ENCODE measurements at regions not wholly inside any gene's neighbourhood (a gene's known extent, or its start where the extent isn't known, plus 50 kb on each side); places are given as distances from the start of the nearest gene placed in this dataset.

DNA sequence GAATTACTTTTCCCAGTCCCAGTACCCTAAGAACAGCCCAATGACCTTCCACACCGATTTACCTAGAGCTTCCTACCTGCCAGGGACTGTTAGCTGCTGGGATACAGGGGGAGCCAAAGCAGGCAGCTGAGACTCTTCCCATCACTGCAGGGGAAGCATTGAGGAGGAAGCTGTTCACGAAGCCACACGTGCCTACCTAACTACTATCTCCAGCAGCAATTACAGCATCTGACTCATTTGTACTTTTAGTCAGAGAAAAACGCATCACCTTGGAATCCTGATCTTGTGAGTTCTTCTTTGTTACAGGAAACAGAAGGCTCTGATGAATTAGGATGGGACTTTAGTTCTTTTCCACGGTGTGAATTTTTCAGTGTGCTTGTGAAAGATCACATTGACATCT lies 113.7 kb upstream of the DHX40 start:
- H3K9me3 ChIP-seq (replicated peaks; ENCODE audit: insufficient read depth, low read length), result no peaks in the 10 kb centered on the region
- H3K9me2 ChIP-seq (replicated peaks; ENCODE audit: insufficient read depth, low read length), result no peaks in the 10 kb centered on the region
- H3K9ac ChIP-seq (ENCODE audit: low read length), result no peak overlapping the region
- H3K36me3 ChIP-seq (replicated peaks; ENCODE audit: insufficient read depth, low read length), result no peaks in the 10 kb centered on the region
- no peaks in the 10 kb centered on the region for H4K20me1 ChIP-seq (ENCODE audit: insufficient read depth, low read length)
- no peaks in the 10 kb centered on the region for H3K27me3 ChIP-seq (replicated peaks; ENCODE audit: insufficient read depth, low read length)
- DNase-seq, result no peak
- no peak overlapping the region for H3K4me3 ChIP-seq (ENCODE audit: low read length)
- H3K4me1 ChIP-seq (ENCODE audit: low read length), result no peaks in the 10 kb centered on the region
- no peaks in the 10 kb centered on the region for H3K79me2 ChIP-seq (ENCODE audit: low read length)
- no peak overlapping the region for H3K4me2 ChIP-seq (ENCODE audit: low read depth, low read length)
- TF ChIP-seq EZH2phosphoT487 (IDR thresholded peaks at IDR 0.05; ENCODE audit: low read length) (no peak), EZH2 (optimal IDR thresholded peaks at IDR 0.05; ENCODE audit: low read depth, low read length) (no peak), CTCF (IDR thresholded peaks at IDR 0.05; ENCODE audit: low read length) (no peak)
- no peak overlapping the region for H2AFZ ChIP-seq (ENCODE audit: low read length)
- H3F3A ChIP-seq (ENCODE audit: insufficient read depth, low read length), result no peaks in the 10 kb centered on the region
- H3K27ac ChIP-seq (ENCODE audit: low read length), result no peak overlapping the region

DNA sequence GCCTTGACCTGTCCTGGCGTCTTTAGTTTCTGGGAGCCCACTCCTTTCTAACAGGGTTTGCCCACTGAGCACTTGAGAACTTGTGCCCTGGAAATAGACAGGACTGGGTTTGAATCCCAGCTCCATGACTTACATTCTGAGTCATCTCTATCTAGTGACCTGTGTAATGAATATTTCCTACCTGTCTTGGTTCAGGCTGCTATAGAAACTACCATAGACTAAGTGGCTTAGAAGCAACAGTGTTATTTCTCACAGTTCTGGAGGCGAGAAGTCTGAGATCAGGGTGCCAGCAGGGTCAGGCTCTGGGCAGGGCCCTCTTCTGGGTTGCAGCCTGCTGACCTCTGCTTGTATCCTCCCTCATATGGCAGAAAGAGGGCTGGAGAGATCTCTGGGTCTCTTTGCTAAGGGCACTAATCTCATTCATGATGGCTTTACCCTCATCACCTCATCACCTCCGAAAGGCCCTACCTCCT lies 110.7 kb upstream of the DHX40 start:
- DNase-seq, result no peak
- H3K9me2 ChIP-seq (replicated peaks; ENCODE audit: insufficient read depth, low read length), result no peaks in the 10 kb centered on the region
- no peaks in the 10 kb centered on the region for H3K9me3 ChIP-seq (replicated peaks; ENCODE audit: insufficient read depth, low read length)
- H3K79me2 ChIP-seq (ENCODE audit: low read length), result no peaks in the 10 kb centered on the region
- H3K9ac ChIP-seq (ENCODE audit: low read length), result no peak overlapping the region
- H3K27ac ChIP-seq (ENCODE audit: low read length), result no peak overlapping the region
- no peak overlapping the region for H2AFZ ChIP-seq (ENCODE audit: low read length)
- no peaks in the 10 kb centered on the region for H3K27me3 ChIP-seq (replicated peaks; ENCODE audit: insufficient read depth, low read length)
- no peaks in the 10 kb centered on the region for H3F3A ChIP-seq (ENCODE audit: insufficient read depth, low read length)
- no peaks in the 10 kb centered on the region for H3K4me1 ChIP-seq (ENCODE audit: low read length)
- H3K4me3 ChIP-seq (ENCODE audit: low read length), result no peak overlapping the region
- TF ChIP-seq EZH2phosphoT487 (IDR thresholded peaks at IDR 0.05; ENCODE audit: low read length) (no peak), EZH2 (optimal IDR thresholded peaks at IDR 0.05; ENCODE audit: low read depth, low read length) (no peak), CTCF (IDR thresholded peaks at IDR 0.05; ENCODE audit: low read length) (no peak)
- no peaks in the 10 kb centered on the region for H4K20me1 ChIP-seq (ENCODE audit: insufficient read depth, low read length)
- H3K4me2 ChIP-seq (ENCODE audit: low read depth, low read length), result no peak overlapping the region
- H3K36me3 ChIP-seq (replicated peaks; ENCODE audit: insufficient read depth, low read length), result no peaks in the 10 kb centered on the region

GRCh38 chr17:59456428-59456827 lies 109.0 kb upstream of the DHX40 start:
- H3K9me2 ChIP-seq (replicated peaks; ENCODE audit: insufficient read depth, low read length), result no peaks in the 10 kb centered on the region
- H3K4me3 ChIP-seq (ENCODE audit: low read length), result no peak overlapping the region
- no peak for DNase-seq
- H3K4me1 ChIP-seq (ENCODE audit: low read length), result no peaks in the 10 kb centered on the region
- no peaks in the 10 kb centered on the region for H4K20me1 ChIP-seq (ENCODE audit: insufficient read depth, low read length)
- TF ChIP-seq EZH2phosphoT487 (IDR thresholded peaks at IDR 0.05; ENCODE audit: low read length), result no peak
- no peak for TF ChIP-seq CTCF (IDR thresholded peaks at IDR 0.05; ENCODE audit: low read length)
- no peak for TF ChIP-seq EZH2 (optimal IDR thresholded peaks at IDR 0.05; ENCODE audit: low read depth, low read length)
- H3K27me3 ChIP-seq (replicated peaks; ENCODE audit: insufficient read depth, low read length), result no peaks in the 10 kb centered on the region
- no peaks in the 10 kb centered on the region for H3K9me3 ChIP-seq (replicated peaks; ENCODE audit: insufficient read depth, low read length)
- H3K9ac ChIP-seq (ENCODE audit: low read length), result no peak overlapping the region
- H3K27ac ChIP-seq (ENCODE audit: low read length), result no peak overlapping the region
- H3F3A ChIP-seq (ENCODE audit: insufficient read depth, low read length), result no peaks in the 10 kb centered on the region
- no peak overlapping the region for H2AFZ ChIP-seq (ENCODE audit: low read length)
- no peaks in the 10 kb centered on the region for H3K36me3 ChIP-seq (replicated peaks; ENCODE audit: insufficient read depth, low read length)
- no peaks in the 10 kb centered on the region for H3K79me2 ChIP-seq (ENCODE audit: low read length)
- H3K4me2 ChIP-seq (ENCODE audit: low read depth, low read length), result no peak overlapping the region

All from MM.1S (cell line).